ENCODE measurements at regions not wholly inside any gene's neighbourhood (a gene's known extent, or its start where the extent isn't known, plus 50 kb on each side); places are given as distances from the start of the nearest gene placed in this dataset.

- Mint-ChIP-seq H3K36me3 (ENCODE audit: low read depth) (no peaks in the 10 kb centered on the region), H3K4me1 (peaks cover 4% of the 10 kb centered on the region), H3K9me3 (no peaks in the 10 kb centered on the region), H3K4me3 (no peak overlapping the region), H3K27me3 (no peaks in the 10 kb centered on the region), H3K27ac (no peak overlapping the region)
- no peak for TF ChIP-seq CTCF (IDR thresholded peaks at IDR 0.05)
- intact Hi-C loops (cut with micrococcal nuclease): no loop called here
- POLR2A ChIA-PET: no interaction called here
- ATAC-seq (ENCODE audit: low read depth) (no peak), DNase-seq (no peak)
- CTCF ChIA-PET: interaction anchor here (1.5 kb wide), 1 partner anchor 13 kb away, joined by 4 read pairs; no protein-coding TSS in a partner anchor
These were observed 63.2 kb upstream of the EED start for GRCh38 chr11:86181379-86181778.

- Mint-ChIP-seq H3K9me3 (no peaks in the 10 kb centered on the region), H3K4me3 (no peak overlapping the region), H3K27ac (no peak overlapping the region), H3K36me3 (ENCODE audit: low read depth) (no peaks in the 10 kb centered on the region), H3K27me3 (no peaks in the 10 kb centered on the region), H3K4me1 (peaks cover 8% of the 10 kb centered on the region)
- no peak for TF ChIP-seq CTCF (IDR thresholded peaks at IDR 0.05)
- ATAC-seq (ENCODE audit: low read depth) (no peak), DNase-seq (no peak)
- intact Hi-C loops (cut with micrococcal nuclease): no loop called here
- POLR2A ChIA-PET: no interaction called here
- CTCF ChIA-PET: no interaction called here
These were observed 63.7 kb upstream of the EED start for GRCh38 chr11:86180851-86181250.

- no peak for TF ChIP-seq CTCF (IDR thresholded peaks at IDR 0.05)
- intact Hi-C loops (cut with micrococcal nuclease): no loop called here
- POLR2A ChIA-PET: interaction anchor here (1.1 kb wide), 1 partner anchor 22 kb away, joined by 3 read pairs; no protein-coding TSS in a partner anchor
- Mint-ChIP-seq H3K27me3 (no peaks in the 10 kb centered on the region), H3K36me3 (ENCODE audit: low read depth) (no peaks in the 10 kb centered on the region), H3K9me3 (no peaks in the 10 kb centered on the region), H3K4me3 (no peak overlapping the region), H3K4me1 (peaks cover 8% of the 10 kb centered on the region), H3K27ac (no peak overlapping the region)
- CTCF ChIA-PET: no interaction called here
- DNase-seq (no peak), ATAC-seq (ENCODE audit: low read depth) (no peak)
These were observed 64.1 kb upstream of the EED start for GRCh38 chr11:86180423-86180822.

DNA sequence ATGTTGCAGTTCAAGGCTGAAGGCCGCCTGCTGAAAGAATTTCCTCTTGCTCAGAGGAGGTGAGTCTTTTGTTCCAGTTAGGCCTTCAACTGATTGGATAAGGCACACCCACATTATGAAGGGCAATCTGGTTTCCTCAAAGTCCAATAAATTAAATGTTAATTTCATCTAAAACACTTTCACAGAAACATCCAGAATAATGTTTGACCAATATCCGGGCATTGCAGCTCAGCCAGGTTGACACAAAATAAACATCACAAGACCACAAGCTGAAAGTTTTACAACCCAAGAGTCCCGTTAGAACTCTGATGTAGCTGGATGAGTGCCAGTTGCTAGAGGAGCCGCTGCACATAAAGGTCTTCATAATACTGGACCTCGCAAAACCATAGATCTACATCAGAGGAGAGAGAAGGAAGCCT lies 64.9 kb upstream of the EED start:
- DNase-seq: no peak
- intact Hi-C loops (cut with micrococcal nuclease): loop anchor here (5.0 kb wide), 2 partner anchors 42 to 112 kb away; partner anchors contain the start of gene PICALM
- CTCF ChIA-PET: interaction anchor here (0.6 kb wide), 1 partner anchor 14 kb away, joined by 3 read pairs; no protein-coding TSS in a partner anchor
- Mint-ChIP-seq H3K4me3 (no peak overlapping the region), H3K27me3 (no peaks in the 10 kb centered on the region), H3K27ac (no peak overlapping the region), H3K36me3 (ENCODE audit: low read depth) (no peaks in the 10 kb centered on the region), H3K9me3 (no peaks in the 10 kb centered on the region), H3K4me1 (peaks cover 8% of the 10 kb centered on the region)
- no peak for ATAC-seq (ENCODE audit: low read depth)
- no peak for TF ChIP-seq CTCF (IDR thresholded peaks at IDR 0.05)
- POLR2A ChIA-PET: interaction anchor here (1.1 kb wide), 1 partner anchor 22 kb away, joined by 3 read pairs; no protein-coding TSS in a partner anchor

- no peak overlapping the region for H3K27ac Mint-ChIP-seq
These were observed 67.3 kb upstream of the EED start for GRCh38 chr11:86177302-86177701.

More at GRCh38 chr11:86177302-86177701, 67.3 kb upstream of the EED start:
- ATAC-seq (ENCODE audit: low read depth) (no peak), DNase-seq (no peak)
- CTCF ChIA-PET: interaction anchor here (1.1 kb wide), 1 partner anchor 135 kb away, joined by 3 read pairs; no protein-coding TSS in a partner anchor
- H3K9me3 Mint-ChIP-seq: no peaks in the 10 kb centered on the region
- H3K4me1 Mint-ChIP-seq: peaks cover 8% of the 10 kb centered on the region
- POLR2A ChIA-PET: no interaction called here
- no peaks in the 10 kb centered on the region for H3K36me3 Mint-ChIP-seq (ENCODE audit: low read depth)
- H3K27me3 Mint-ChIP-seq: no peaks in the 10 kb centered on the region
- TF ChIP-seq CTCF (IDR thresholded peaks at IDR 0.05): no peak
- no peak overlapping the region for H3K4me3 Mint-ChIP-seq
- intact Hi-C loops (cut with micrococcal nuclease): loop anchor here (2.0 to 5.0 kb wide), 4 partner anchors 17 to 110 kb away; partner anchors contain the start of gene PICALM

Data from activated B cell treated with CpG ODN at 0.5 μM for 24 hours (primary cell).